Stimulated activated CD8-positive, alpha-beta memory T cell treated with anti-CD3 and anti-CD28 coated beads, Interleukin-12 subunit alpha, Interleukin-12 subunit beta, amount 100 ng/mL, for 24 hours (primary cell): ENCODE measurements at regions not wholly inside any gene's neighbourhood (a gene's known extent, or its start where the extent isn't known, plus 50 kb on each side); places are given as distances from the start of the nearest gene placed in this dataset.

Experiments
- DNase-seq: peaks from one replicate; pipeline ENCODE4 v3.0.0-alpha.2; 2020; ENCODE audit errors: extremely low read depth

- no peak for DNase-seq
Observed at GRCh38 chr15:95868450-95868849, 462.1 kb upstream of the NR2F2 start.

GRCh38 chr15:95868970-95869369, 461.5 kb upstream of the NR2F2 start:
- DNase-seq: no peak

GRCh38 chr15:95869920-95870319, 460.6 kb upstream of the NR2F2 start:
- no peak for DNase-seq

- no peak for DNase-seq
Observed at GRCh38 chr15:95872366-95872771, 458.1 kb upstream of the NR2F2 start.

- no peak for DNase-seq
Observed at GRCh38 chr15:95874637-95875036, 455.9 kb upstream of the NR2F2 start.

- DNase-seq: no peak
Observed at GRCh38 chr15:95875121-95875643, 455.3 kb upstream of the NR2F2 start.

GRCh38 chr15:95880031-95880570, 450.4 kb upstream of the NR2F2 start:
- no peak for DNase-seq

GRCh38 chr15:95880630-95881029, 449.9 kb upstream of the NR2F2 start:
- DNase-seq: no peak

- no peak for DNase-seq
Observed at GRCh38 chr15:95883064-95883463, 447.4 kb upstream of the NR2F2 start.

- no peak for DNase-seq
Observed at GRCh38 chr15:95884276-95884675, 446.2 kb upstream of the NR2F2 start.

GRCh38 chr15:95887666-95888390, 442.7 kb upstream of the NR2F2 start:
- DNase-seq: no peak

GRCh38 chr15:95888762-95889161, 441.7 kb upstream of the NR2F2 start:
- no peak for DNase-seq

- DNase-seq: no peak
Observed at GRCh38 chr15:95894407-95894956, 436.0 kb upstream of the NR2F2 start.

- no peak for DNase-seq
Observed at GRCh38 chr15:95895508-95895907, 435.0 kb upstream of the NR2F2 start.

- DNase-seq: no peak
Observed at GRCh38 chr15:95897651-95898050, 432.8 kb upstream of the NR2F2 start.

GRCh38 chr15:95898761-95899160, 431.7 kb upstream of the NR2F2 start:
- no peak for DNase-seq

GRCh38 chr15:95901271-95901670, 429.2 kb upstream of the NR2F2 start:
- no peak for DNase-seq

GRCh38 chr15:95902606-95903005, 427.9 kb upstream of the NR2F2 start:
- no peak for DNase-seq

- DNase-seq: no peak
Observed at GRCh38 chr15:95903352-95903751, 427.1 kb upstream of the NR2F2 start.

- no peak for DNase-seq
Observed at GRCh38 chr15:95910643-95911212, 419.8 kb upstream of the NR2F2 start.

GRCh38 chr15:95911570-95912279, 418.8 kb upstream of the NR2F2 start:
- no peak for DNase-seq

- no peak for DNase-seq
Observed at GRCh38 chr15:95912280-95912625, 418.2 kb upstream of the NR2F2 start.
